Stimulated activated CD4-positive, alpha-beta T cell treated with anti-CD3 and anti-CD28 coated beads, Interleukin-4, amount 100 ng/mL, for 24 hours (primary cell): ENCODE measurements at regions not wholly inside any gene's neighbourhood (a gene's known extent, or its start where the extent isn't known, plus 50 kb on each side); places are given as distances from the start of the nearest gene placed in this dataset.
"Not testable (repeated sequence)": the region's sequence is repeated elsewhere in the genome, so short reads cannot be mapped to it uniquely, and the experiment has no call there.

Experiments
- DNase-seq: peaks from one replicate; pipeline ENCODE4 v3.0.0-alpha.2; 2020

DNA sequence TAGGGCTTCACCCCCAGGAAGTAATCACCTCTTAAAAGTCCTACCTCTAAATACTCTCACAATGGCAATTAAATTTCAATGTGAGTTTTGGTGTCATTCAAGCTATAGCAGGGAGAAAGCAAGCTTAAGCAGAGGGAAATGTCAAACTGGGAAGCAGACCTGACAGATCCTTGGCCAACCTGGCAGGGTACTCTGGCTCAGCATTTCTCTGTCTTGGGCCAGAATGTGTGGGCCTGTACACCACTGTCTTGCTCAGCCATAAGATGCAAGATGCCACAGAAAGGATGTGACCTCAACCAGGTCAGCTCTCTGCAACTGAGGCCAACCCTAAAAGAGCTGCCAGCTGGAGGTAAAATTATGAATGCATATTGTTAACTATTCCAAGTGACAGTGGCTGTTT lies 130.6 kb upstream of the CMC1 start:
- DNase-seq = no peak

DNA sequence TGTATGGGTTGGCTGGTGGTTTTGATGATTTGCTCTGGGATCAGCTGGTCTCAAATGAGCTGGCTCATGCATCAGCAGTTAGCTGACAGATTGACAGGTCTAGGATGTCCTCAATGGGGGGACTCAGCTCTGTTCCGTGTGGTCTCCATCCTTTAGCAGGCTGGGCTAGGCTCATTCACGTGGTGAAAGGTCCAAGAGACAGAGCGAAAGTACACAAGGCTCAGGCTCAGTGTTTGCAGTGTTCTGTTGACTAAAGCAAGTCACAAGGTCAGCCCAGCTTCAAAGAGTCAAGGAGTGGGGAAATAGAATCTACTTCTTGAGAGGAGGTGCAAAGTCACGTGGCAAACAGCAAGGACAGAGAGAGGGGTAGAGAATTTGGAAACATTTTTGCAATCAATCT lies 126.5 kb upstream of the CMC1 start:
- no peak for DNase-seq

- no peak for DNase-seq
Measured at GRCh38 chr3:28115316-28115715, 126.1 kb upstream of the CMC1 start.

DNA sequence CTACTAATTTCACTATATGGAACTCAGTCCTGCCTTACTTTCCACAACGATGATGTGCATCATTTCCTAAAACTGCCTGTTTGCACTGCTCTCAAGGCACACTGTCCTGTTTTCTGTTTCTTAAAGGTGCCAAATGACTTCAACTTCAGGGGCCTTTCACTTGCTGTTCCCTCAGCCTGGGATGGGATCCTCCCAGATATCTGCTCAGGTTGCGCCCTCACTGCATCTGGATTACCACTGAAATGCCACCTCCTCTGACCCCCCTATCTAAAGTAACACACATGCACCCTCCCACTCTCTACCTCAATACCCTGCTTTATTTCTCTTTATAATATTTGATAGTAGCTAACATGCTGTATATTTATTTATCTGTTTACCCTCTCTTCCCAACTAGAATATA lies 123.8 kb upstream of the CMC1 start:
- no peak for DNase-seq

- no peak for DNase-seq
Measured at GRCh38 chr3:28118087-28118486, 123.3 kb upstream of the CMC1 start.

- no peak for DNase-seq
Measured at GRCh38 chr3:28122227-28122626, 119.2 kb upstream of the CMC1 start.

DNA sequence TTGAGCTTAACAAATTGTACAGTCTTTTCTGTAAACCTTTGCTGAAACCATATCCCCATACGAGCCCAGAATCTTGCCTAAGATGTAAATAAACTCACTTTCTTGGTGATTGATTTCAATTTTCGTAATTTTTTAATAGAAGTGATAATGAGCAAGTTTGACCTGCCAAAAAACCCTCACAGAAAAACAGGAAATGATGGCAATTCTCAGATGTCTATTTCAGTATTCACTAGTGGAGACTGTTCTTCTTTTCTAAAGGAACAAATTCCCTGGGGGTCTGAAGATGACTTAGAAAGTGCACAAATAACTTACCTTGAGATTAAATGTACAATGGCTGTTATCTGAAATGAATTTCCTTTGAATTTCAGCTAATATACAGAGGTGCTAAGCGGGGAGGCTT lies 116.5 kb upstream of the CMC1 start:
- DNase-seq = no peak

DNA sequence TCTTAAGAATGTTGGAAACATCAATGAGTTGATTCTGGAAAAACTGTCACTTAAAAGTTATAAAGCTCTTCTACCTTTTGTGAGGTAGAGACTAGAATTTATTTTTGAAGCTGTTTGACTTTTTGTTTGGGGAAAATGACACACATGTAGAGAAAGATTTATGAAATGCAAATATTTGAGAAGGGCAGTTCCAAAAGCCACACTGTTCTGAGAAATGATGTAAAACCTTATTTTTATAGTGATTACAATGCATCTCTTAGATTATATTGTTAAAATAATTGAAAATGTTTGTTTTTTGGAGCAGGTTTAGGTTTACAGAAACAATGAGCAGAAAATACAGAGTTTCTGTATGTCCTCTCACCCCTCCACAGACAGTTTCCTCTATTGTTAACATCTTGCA lies 116.1 kb upstream of the CMC1 start:
- no peak for DNase-seq

- no peak for DNase-seq
Measured at GRCh38 chr3:28130836-28131235, 110.6 kb upstream of the CMC1 start.

DNA sequence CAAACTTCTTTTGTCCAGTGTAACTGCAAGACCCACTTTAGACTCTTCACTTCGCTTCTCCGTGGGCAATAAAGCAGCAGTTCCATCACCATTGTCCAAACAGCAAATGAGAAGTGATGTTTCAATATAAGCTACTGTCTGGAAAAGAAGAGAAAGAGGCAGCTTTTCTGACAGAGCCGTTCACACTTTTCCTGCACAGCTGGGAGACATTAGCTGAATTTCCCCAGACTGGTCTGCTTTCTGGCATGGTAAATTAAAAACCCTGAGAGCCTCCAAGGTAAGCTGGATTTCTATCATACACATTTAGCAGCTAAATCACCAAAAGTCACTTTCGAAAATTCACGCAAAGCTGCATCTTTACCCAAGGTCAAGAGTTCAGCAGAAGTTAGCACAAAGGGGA lies 108.5 kb upstream of the CMC1 start:
- no peak for DNase-seq

DNA sequence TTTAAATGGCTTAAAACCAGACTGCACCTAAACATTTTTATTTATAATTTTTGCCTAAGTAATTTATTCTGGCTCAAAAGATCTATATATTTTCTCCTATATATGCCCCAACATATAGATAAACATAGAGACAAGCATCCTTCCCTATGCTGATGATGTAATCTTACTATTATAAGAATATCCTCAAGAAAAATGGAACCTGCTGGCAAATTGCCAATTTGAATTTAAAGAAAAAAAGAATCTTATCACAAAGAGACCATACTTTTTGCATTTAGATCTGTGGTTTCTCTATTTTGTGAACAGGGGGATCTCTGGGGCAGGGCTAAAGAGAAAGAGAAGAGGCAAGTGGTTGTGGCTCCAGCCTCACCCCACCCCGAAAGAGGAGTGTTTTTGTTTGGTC lies 107.2 kb upstream of the CMC1 start:
- no peak for DNase-seq

GRCh38 chr3:28134792-28135375 lies 106.5 kb upstream of the CMC1 start:
- DNase-seq = no peak

DNA sequence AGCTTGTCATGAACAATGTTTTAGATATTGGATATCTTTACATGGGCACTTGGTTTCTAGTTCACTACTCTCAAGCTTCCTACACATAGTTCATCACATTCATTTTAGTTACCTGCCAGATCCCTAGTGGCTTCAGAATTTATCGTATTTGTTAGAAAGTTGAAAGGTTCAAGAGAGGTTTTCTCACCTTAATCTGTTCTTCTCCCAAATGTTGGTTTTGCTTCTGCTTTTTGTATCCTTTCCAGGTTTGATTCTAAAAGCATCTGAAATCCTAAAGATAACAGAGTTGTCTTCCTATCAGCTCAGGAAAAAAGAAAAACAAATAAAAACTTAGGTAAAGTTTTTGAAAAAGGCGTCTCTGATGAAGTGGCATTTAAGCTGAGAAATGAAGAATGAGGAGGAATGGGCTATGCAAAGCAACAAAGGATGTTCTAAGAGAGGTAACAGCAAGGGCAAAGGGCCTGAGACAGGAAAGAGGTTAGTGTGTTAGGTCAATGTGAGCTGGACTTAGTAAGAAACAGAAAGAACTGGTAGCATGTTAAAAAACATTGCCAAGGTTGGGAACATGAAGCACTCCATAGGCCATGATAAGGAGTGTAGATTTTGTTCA lies 104.7 kb upstream of the CMC1 start:
- no peak for DNase-seq

GRCh38 chr3:28138043-28138610 lies 103.3 kb upstream of the CMC1 start:
- DNase-seq = no peak

DNA sequence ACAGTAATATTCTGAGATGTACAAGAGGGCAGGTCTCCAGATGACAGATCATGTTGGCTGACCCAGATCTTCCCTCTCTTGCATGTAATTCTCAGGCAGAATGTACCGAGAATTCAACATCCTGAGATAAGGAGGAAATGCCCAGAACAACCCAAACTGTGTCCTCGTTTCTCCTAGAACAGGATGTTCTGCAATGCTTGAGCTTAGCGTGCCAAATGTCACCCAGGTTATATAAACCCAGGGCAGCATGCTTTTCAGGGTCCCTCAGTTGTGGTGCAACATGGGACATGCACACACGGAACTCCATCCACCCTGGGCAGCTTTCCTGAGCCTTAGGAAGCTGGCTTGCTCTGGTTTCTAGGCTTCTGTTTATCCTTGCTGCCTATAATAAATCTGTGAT lies 102.1 kb upstream of the CMC1 start:
- no peak for DNase-seq

GRCh38 chr3:28139967-28140634 lies 101.3 kb upstream of the CMC1 start:
- no peak for DNase-seq

GRCh38 chr3:28140664-28141063 lies 100.8 kb upstream of the CMC1 start:
- no peak for DNase-seq

DNA sequence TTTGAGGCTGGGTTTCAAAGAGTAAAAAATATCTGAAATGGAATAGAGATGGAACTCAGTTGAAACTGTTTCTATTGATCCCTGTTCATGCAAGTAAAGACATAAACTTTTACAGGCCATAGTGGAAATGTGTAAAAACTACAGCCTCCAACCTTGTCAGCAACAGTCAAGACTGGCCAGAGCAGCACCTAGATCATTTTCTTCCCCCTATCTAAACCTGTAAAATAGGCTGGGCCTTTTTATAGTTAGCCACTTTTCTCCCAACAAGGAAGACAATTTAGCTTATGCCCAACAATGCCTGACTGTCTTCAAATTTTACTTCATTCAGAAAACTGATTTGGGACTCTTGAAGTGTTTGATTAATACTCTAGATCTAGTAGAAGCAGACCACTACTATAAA lies 91.5 kb upstream of the CMC1 start:
- no peak for DNase-seq

DNA sequence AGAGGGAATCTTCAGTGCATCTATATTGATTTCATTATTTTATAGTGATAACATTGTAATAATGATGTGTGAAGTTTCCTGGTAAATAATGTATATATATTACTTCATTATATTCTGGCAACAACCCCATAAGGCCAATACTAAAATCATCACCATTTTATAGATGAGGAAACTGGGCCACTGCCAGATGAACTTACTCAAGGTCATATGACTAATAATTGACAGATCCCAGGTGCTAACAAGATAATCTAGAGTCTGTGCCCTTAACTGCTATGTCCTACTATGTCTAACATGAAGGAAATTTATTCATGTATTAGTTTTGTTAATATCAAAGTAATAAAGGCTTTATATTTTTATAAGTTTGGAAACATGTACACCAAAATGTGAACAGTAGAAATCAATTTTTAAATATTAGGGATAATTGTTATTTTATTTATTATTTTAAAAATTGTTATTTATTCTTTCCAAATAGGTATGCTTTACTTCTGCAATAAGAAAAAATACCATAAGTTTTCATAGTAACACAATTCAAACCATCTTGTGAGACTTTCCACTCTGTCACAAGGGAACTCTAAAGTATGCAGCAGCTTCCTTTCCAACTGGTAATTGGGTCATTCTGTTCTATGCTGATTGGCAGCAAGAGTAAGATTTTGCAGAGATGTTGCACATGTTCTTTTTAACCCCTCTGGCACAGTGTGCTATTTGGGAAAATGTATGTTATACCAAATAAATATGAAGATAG lies 90.8 kb upstream of the CMC1 start:
- no peak for DNase-seq

GRCh38 chr3:28151207-28151550 lies 90.2 kb upstream of the CMC1 start:
- no peak for DNase-seq

DNA sequence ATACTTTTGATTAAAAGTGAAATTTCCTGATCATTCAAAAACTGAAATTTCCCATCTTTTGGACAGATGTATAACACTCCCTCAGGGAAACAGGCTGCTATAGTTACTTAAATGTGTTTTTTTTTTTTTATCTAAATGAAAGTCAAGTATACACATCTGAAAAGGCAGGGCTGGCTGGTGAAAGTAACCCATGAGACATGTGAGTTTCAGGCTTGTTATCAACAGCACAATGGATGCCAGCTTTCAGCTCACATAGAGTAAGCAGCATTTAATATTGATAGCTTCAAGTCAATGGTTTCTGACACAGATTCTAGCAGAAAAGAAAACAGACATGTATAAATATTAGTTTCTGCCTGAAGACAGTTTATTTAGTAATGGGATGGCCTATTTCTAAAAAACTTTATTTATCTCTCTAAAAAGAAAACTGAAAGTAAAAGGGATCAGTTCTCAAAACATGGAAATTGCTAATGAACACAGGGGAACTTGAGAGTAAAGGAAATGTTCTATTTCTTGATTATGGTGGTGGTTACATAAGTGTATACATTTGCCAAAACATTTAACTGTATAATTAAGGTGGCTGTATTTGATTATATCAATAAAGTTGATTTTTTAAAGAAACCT lies 89.7 kb upstream of the CMC1 start:
- DNase-seq = peak; percentile 5

GRCh38 chr3:28155631-28156030 lies 85.8 kb upstream of the CMC1 start:
- DNase-seq = no peak

DNA sequence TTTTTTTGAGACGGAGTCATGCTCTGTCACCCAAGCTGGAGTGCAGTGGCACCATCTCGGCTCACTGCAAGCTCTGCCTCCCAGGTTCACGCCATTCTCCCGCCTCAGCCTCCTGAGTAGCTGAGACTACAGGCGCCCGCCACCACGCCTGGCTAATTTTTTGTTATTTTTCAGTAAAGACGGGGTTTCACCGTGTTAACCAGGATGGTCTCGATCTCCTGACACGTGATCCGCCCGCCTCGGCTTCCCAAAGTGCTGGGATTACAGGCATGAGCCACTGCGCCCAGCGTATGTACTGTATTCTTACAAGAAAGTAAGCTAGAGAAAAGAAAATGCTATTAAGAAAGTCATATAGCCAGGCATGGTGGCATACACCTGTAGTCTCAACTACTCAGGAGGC lies 84.8 kb upstream of the CMC1 start:
- not testable (repeated sequence) for DNase-seq
